H1 (cell line): ENCODE measurements at regions not wholly inside any gene's neighbourhood (a gene's known extent, or its start where the extent isn't known, plus 50 kb on each side); places are given as distances from the start of the nearest gene placed in this dataset.

Source experiments
- CTCF ChIA-PET: fragments of 300-600 bp; sonication (Branson Sonifier 250); formaldehyde crosslinking; loops from one replicate; lab custom pipeline; 2021; ENCODE audit not compliant: partially characterized antibody; lab: Charles Lee
- POLR2A ChIA-PET: fragments of 300-600 bp; sonication (Branson Sonifier 250); formaldehyde crosslinking; loops from one replicate; lab custom pipeline; 2021; ENCODE audit warnings: inconsistent platforms; ENCODE audit not compliant: partially characterized antibody; lab: Charles Lee
- DNase-seq, 2 experiments: peaks; one replicate each; pipeline versions ENCODE4 v3.0.0 to v3.0.0-alpha.2; 2010 to 2022; ENCODE audit warnings: low spot score in 2 of 2, low read depth in 1 of 2, mixed read lengths in 1 of 2
- FAIRE-seq: peaks from 2 replicates; lab custom pipeline; 2011; peaks lifted over from hg19 to GRCh38; lab: Jason Lieb, UNC
- H2AFZ ChIP-seq: 2 replicates; pipeline ENCODE4 v1.8.1; 2012; ENCODE audit warnings: low read length, inconsistent platforms
- H2AK5ac ChIP-seq: 2 replicates; pipeline ENCODE4 v1.6.1; 2013; ENCODE audit warnings: low read depth, low read length
- H2BK120ac ChIP-seq: replicated peaks from 2 replicates; pipeline ENCODE3; 2013; ENCODE audit warnings: low read depth, low read length, inconsistent platforms
- H2BK12ac ChIP-seq: 2 replicates; pipeline ENCODE4 v1.6.1; 2013; ENCODE audit warnings: low read depth, low read length
- H2BK15ac ChIP-seq: 2 replicates; pipeline ENCODE4 v1.6.1; 2013; ENCODE audit warnings: low read length
- H2BK20ac ChIP-seq: 2 replicates; pipeline ENCODE4 v1.6.1; 2013; ENCODE audit warnings: low read length
- H2BK5ac ChIP-seq: 2 replicates; pipeline ENCODE4 v1.6.1; 2013; ENCODE audit warnings: low read depth, low read length
- H3K14ac ChIP-seq: 2 replicates; pipeline ENCODE4 v1.6.1; 2013; ENCODE audit warnings: inconsistent platforms; ENCODE audit not compliant: insufficient read length
- H3K18ac ChIP-seq: 2 replicates; pipeline ENCODE4 v1.6.1; 2013; ENCODE audit warnings: low read length; ENCODE audit errors: extremely low read depth
- H3K23ac ChIP-seq: 2 replicates; pipeline ENCODE4 v1.6.1; 2013; ENCODE audit warnings: inconsistent platforms; ENCODE audit not compliant: insufficient read length
- H3K23me2 ChIP-seq: 2 replicates; pipeline ENCODE4 v1.6.1; 2013; ENCODE audit warnings: low read depth, low read length
- H3K27ac ChIP-seq: 2 replicates; pipeline ENCODE4 v1.6.1; 2011; ENCODE audit warnings: low read depth, low read length, inconsistent platforms
- H3K27me3 ChIP-seq, 4 experiments: replicated peaks in 1 of 4; 1 replicate in 1 of 4; 2 replicates in 3 of 4; pipeline versions ENCODE4 v1.6.1 to v1.8.1; 2011 to 2013; ENCODE audit warnings: low read length in 3 of 4, mild to moderate bottlenecking in 3 of 4, inconsistent platforms in 2 of 4, mixed read lengths in 2 of 4, moderate library complexity in 1 of 4; ENCODE audit not compliant: control insufficient read depth in 3 of 4, insufficient read depth in 3 of 4; ENCODE audit errors: extremely low read depth in 1 of 4
- H3K36me3 ChIP-seq, 4 experiments: 2 replicates each; pipeline versions ENCODE4 v1.6.1 to v1.8.1; 2011 to 2013; ENCODE audit warnings: mild to moderate bottlenecking in 4 of 4, low read length in 3 of 4, moderate library complexity in 2 of 4, control low read depth in 1 of 4, inconsistent platforms in 1 of 4; ENCODE audit not compliant: insufficient read depth in 4 of 4, control insufficient read depth in 2 of 4
- H3K4ac ChIP-seq: replicated peaks from 2 replicates; pipeline ENCODE3; 2013; ENCODE audit warnings: low read length, low read depth, mixed read lengths, inconsistent platforms; ENCODE audit not compliant: insufficient read length
- H3K4me1 ChIP-seq, 4 experiments: replicated peaks in 1 of 4; 1 replicate in 1 of 4; 2 replicates in 3 of 4; pipeline versions ENCODE4 v1.6.1 to v1.8.1; 2011 to 2013; ENCODE audit warnings: low read length in 3 of 4, inconsistent platforms in 2 of 4, mixed read lengths in 1 of 4; ENCODE audit not compliant: insufficient read depth in 4 of 4, control insufficient read depth in 3 of 4
- H3K4me2 ChIP-seq, 2 experiments: 2 replicates each; pipeline versions ENCODE4 v1.6.1 to v1.8.1; 2011 to 2013; ENCODE audit warnings: low read depth in 2 of 2, low read length in 2 of 2, control low read depth in 1 of 2, inconsistent platforms in 1 of 2, mild to moderate bottlenecking in 1 of 2; ENCODE audit not compliant: insufficient read depth in 1 of 2
- H3K4me3 ChIP-seq, 4 experiments: fragments of 200-600, 300-600 bp in 1 of 4; sonication (generic), shearing (Covaris generic), sonication (Bioruptor Twin) in 1 of 4; 2 replicates each; pipeline versions ENCODE4 v1.5.1 to v1.8.1; 2011 to 2016; ENCODE audit warnings: low read length in 4 of 4, low read depth in 3 of 4, control low read depth in 2 of 4, inconsistent platforms in 2 of 4, mild to moderate bottlenecking in 2 of 4, mixed read lengths in 1 of 4, moderate library complexity in 1 of 4; ENCODE audit not compliant: insufficient read depth in 2 of 4; ENCODE audit errors: extremely low read depth in 1 of 4
- H3K56ac ChIP-seq: replicated peaks from 2 replicates; pipeline ENCODE3; 2013; ENCODE audit warnings: low read depth, mild to moderate bottlenecking, mixed read lengths, low read length, inconsistent platforms; ENCODE audit not compliant: insufficient read length
- H3K79me1 ChIP-seq: 2 replicates; pipeline ENCODE4 v1.6.1; 2013; ENCODE audit warnings: low read depth, low read length, control low read depth
- H3K79me2 ChIP-seq, 2 experiments: 2 replicates each; pipeline versions ENCODE4 v1.6.1 to v1.8.1; 2012 to 2013; ENCODE audit warnings: low read length in 2 of 2, mild to moderate bottlenecking in 2 of 2, inconsistent platforms in 1 of 2; ENCODE audit not compliant: insufficient read depth in 2 of 2, control insufficient read depth in 1 of 2
- H3K9ac ChIP-seq, 4 experiments: replicated peaks in 1 of 4; 1 replicate in 1 of 4; 2 replicates in 3 of 4; pipeline versions ENCODE4 v1.6.1 to v1.8.1; 2011 to 2013; ENCODE audit warnings: low read depth in 3 of 4, low read length in 3 of 4, control low read depth in 2 of 4, mild to moderate bottlenecking in 2 of 4, moderate library complexity in 2 of 4, inconsistent platforms in 1 of 4; ENCODE audit errors: extremely low read depth in 1 of 4
- H3K9me3 ChIP-seq, 2 experiments: 2 replicates each; pipeline versions ENCODE4 v1.6.1 to v1.8.1; 2012 to 2013; ENCODE audit warnings: mild to moderate bottlenecking in 2 of 2, moderate library complexity in 2 of 2, control low read depth in 1 of 2, inconsistent platforms in 1 of 2, low read depth in 1 of 2, low read length in 1 of 2, mixed read lengths in 1 of 2; ENCODE audit not compliant: insufficient read depth in 2 of 2
- H4K20me1 ChIP-seq, 2 experiments: replicated peaks in 1 of 2; 2 replicates each; pipeline versions ENCODE3 to v1.8.1; 2011 to 2013; ENCODE audit warnings: inconsistent platforms in 2 of 2, low read length in 2 of 2, mild to moderate bottlenecking in 1 of 2; ENCODE audit not compliant: insufficient read depth in 2 of 2, control insufficient read depth in 1 of 2
- H4K5ac ChIP-seq: 2 replicates; pipeline ENCODE4 v1.6.1; 2013; ENCODE audit warnings: low read length, low read depth, mixed read lengths, inconsistent platforms; ENCODE audit not compliant: insufficient read length
- H4K8ac ChIP-seq: 2 replicates; pipeline ENCODE4 v1.8.0; 2013; ENCODE audit warnings: mild to moderate bottlenecking, moderate library complexity, low read length, inconsistent platforms; ENCODE audit not compliant: insufficient read depth; ENCODE audit errors: extremely low read depth
- H4K91ac ChIP-seq: replicated peaks from 2 replicates; pipeline ENCODE3; 2013; ENCODE audit warnings: low read length, mixed read lengths, inconsistent platforms; ENCODE audit not compliant: insufficient read length
- ATF2 ChIP-seq: IDR thresholded peaks from 2 replicates; pipeline ENCODE4 v1.6.1; 2012; ENCODE audit warnings: low read length, inconsistent platforms
- CHD2 ChIP-seq: IDR thresholded peaks from 2 replicates; pipeline ENCODE4 v1.6.1; 2012; ENCODE audit warnings: low read length, improper control_type of control experiment
- E2F6 ChIP-seq: IDR thresholded peaks from 2 replicates; pipeline ENCODE4 v1.6.1; 2012; ENCODE audit warnings: inconsistent platforms
- FOSL1 ChIP-seq: IDR thresholded peaks from 2 replicates; pipeline ENCODE4 v1.6.1; 2011; ENCODE audit warnings: mild to moderate bottlenecking, low read depth, low read length, moderate library complexity; ENCODE audit not compliant: insufficient read depth
- HDAC6 ChIP-seq: IDR thresholded peaks from one replicate; pipeline ENCODE4 v1.7.1; 2012; ENCODE audit warnings: low read depth, mild to moderate bottlenecking, inconsistent platforms, low read length, moderate library complexity
- MAFK ChIP-seq: IDR thresholded peaks from 2 replicates; pipeline ENCODE4 v1.6.1; 2012; ENCODE audit warnings: low read depth, mild to moderate bottlenecking, improper control_type of control experiment, low read length
- RAD21 ChIP-seq, 2 experiments: IDR thresholded peaks in 1 of 2; conservative IDR thresholded peaks in 1 of 2; 2 replicates each; pipeline ENCODE4 v1.6.1; 2011; ENCODE audit warnings: low read depth in 2 of 2, low read length in 2 of 2, improper control_type of control experiment in 1 of 2, inconsistent platforms in 1 of 2, mild to moderate bottlenecking in 1 of 2, moderate library complexity in 1 of 2
- SIRT6 ChIP-seq: IDR thresholded peaks from one replicate; pipeline ENCODE4 v1.7.1; 2012; ENCODE audit warnings: low read length, inconsistent platforms
- TBP ChIP-seq: IDR thresholded peaks from 2 replicates; pipeline ENCODE4 v1.6.1; 2011; ENCODE audit warnings: low read depth, low read length, improper control_type of control experiment
- USF2 ChIP-seq: IDR thresholded peaks from 2 replicates; pipeline ENCODE4 v1.6.1; 2011; ENCODE audit warnings: low read length, improper control_type of control experiment
- ZNF274 ChIP-seq: IDR thresholded peaks from 2 replicates; pipeline ENCODE4 v1.7.0; 2012; ENCODE audit warnings: low read length, borderline replicate concordance; ENCODE audit errors: extremely low read depth
- WGBS, 2 experiments: shearing (Covaris generic) in 1 of 2; methylation state at CpG; one replicate each; pipeline versions ENCODE4 v1.1.6 to v1.1.7; 2013 to 2015; ENCODE audit warnings: low lambda C conversion rate in 2 of 2, mixed read lengths in 2 of 2, inconsistent platforms in 1 of 2, low coverage in 1 of 2, missing lambda C conversion rate in 1 of 2; ENCODE audit not compliant: insufficient replicate concordance in 2 of 2, insufficient coverage in 1 of 2, insufficient read length in 1 of 2; ENCODE audit errors: extremely low coverage in 1 of 2, missing lambda C conversion rate in 1 of 2; 5-methylcytosine and 5-hydroxymethylcytosine counted together

- H3K36me3 ChIP-seq, result no peaks in the 10 kb centered on the region
- DNase-seq, result no peak
- POLR2A ChIA-PET, result no interaction called here
- no peak overlapping the region for H3K56ac ChIP-seq
- no peak overlapping the region for H4K5ac ChIP-seq
- H3K4me1 ChIP-seq, result peaks cover 0 to 16% (median 0%) of the 10 kb centered on the region in 4 experiments; a peak in 3 of 7 replicates
- no peak overlapping the region for H2AK5ac ChIP-seq
- H4K20me1 ChIP-seq, result no peaks in the 10 kb centered on the region
- H3K27ac ChIP-seq, result no peak overlapping the region
- H3K18ac ChIP-seq, result no peak overlapping the region
- H3K9me3 ChIP-seq, result peaks cover 5% of the 10 kb centered on the region in 2 experiments; a peak in 2 of 4 replicates
- no peak overlapping the region for H2BK20ac ChIP-seq
- H2BK15ac ChIP-seq, result no peak overlapping the region
- no peak overlapping the region for H2BK120ac ChIP-seq
- H3K4ac ChIP-seq, result no peak overlapping the region
- H3K23ac ChIP-seq, result no peak overlapping the region
- no peak overlapping the region for H2BK12ac ChIP-seq
- CTCF ChIA-PET, result no interaction called here
- no peak for FAIRE-seq
- no peak overlapping the region for H3K14ac ChIP-seq
- H3K9ac ChIP-seq, result no peak overlapping the region
- no peak overlapping the region for H4K91ac ChIP-seq
- H3K23me2 ChIP-seq, result no peaks in the 10 kb centered on the region
- no peak overlapping the region for H3K4me2 ChIP-seq
- H2BK5ac ChIP-seq, result no peak overlapping the region
- H2AFZ ChIP-seq, result no peak overlapping the region
- H4K8ac ChIP-seq, result no peak overlapping the region
- no peaks in the 10 kb centered on the region for H3K79me2 ChIP-seq
- no peaks in the 10 kb centered on the region for H3K79me1 ChIP-seq
- H3K27me3 ChIP-seq, result 0 out of 7 replicates have a peak, but pooled peaks cover 0 to 4% (median 0%) of the 10 kb centered on the region in 4 experiments
- no peak overlapping the region for H3K4me3 ChIP-seq
- 88% methylated on average over 1 of the region's 1 CpG; no CpG with 5 or more reads in 1 of the 2 experiments for WGBS, 2 experiments
- TF ChIP-seq MAFK (no peak), TBP (no peak), CHD2 (no peak), ZNF274 (no peak), SIRT6 (no peak), HDAC6 (no peak), RAD21 (IDR thresholded peaks at IDR 0.05 in 1 of 2, conservative IDR thresholded peaks at IDR 0.05 in 1 of 2; ENCODE audit: low read depth in 2 of 2, low read length in 2 of 2) (no peak), ATF2 (no peak), USF2 (no peak), E2F6 (no peak), FOSL1 (no peak)
Observed at GRCh38 chr11:97860237-97860636, 1160.5 kb upstream of the CNTN5 start.
